CD14-positive monocyte (primary cell): ENCODE measurements at regions not wholly inside any gene's neighbourhood (a gene's known extent, or its start where the extent isn't known, plus 50 kb on each side); places are given as distances from the start of the nearest gene placed in this dataset.

Source experiments
- DNase-seq, 3 donors: peaks; one replicate each; pipeline ENCODE4 v3.0.0-alpha.2; 2011 to 2022
- H2AFZ ChIP-seq: 2 replicates; pipeline ENCODE4 v1.6.0; 2012; ENCODE audit warnings: mild to moderate bottlenecking, low read depth, low read length, inconsistent platforms; ENCODE audit not compliant: insufficient read depth, poor library complexity, severe bottlenecking
- H3K27ac ChIP-seq, 2 donors: 1 replicate in 1 of 2; 2 replicates in 1 of 2; pipeline ENCODE4 v1.5.1; 2012 to 2013; ENCODE audit warnings: low read length in 2 of 2, control low read depth in 1 of 2, inconsistent platforms in 1 of 2, low read depth in 1 of 2, mild to moderate bottlenecking in 1 of 2
- H3K27me3 ChIP-seq, 2 donors: one replicate each; pipeline versions ENCODE4 v1.6.0 to v1.6.1; 2011 to 2013; ENCODE audit warnings: low read length in 2 of 2; ENCODE audit not compliant: control insufficient read depth in 2 of 2, insufficient read depth in 2 of 2
- H3K36me3 ChIP-seq, 2 donors: replicated peaks in 1 of 2; 1 replicate in 1 of 2; 2 replicates in 1 of 2; pipeline versions ENCODE4 v1.5.1 to v1.6.1; 2012 to 2013; ENCODE audit warnings: low read length in 2 of 2, control low read depth in 1 of 2, inconsistent platforms in 1 of 2, mild to moderate bottlenecking in 1 of 2; ENCODE audit not compliant: insufficient read depth in 2 of 2, control insufficient read depth in 1 of 2
- H3K4me1 ChIP-seq, 2 donors: 1 replicate in 1 of 2; 2 replicates in 1 of 2; pipeline versions ENCODE4 v1.5.1 to v1.6.1; 2012 to 2013; ENCODE audit warnings: low read length in 2 of 2, control low read depth in 1 of 2, inconsistent platforms in 1 of 2, mild to moderate bottlenecking in 1 of 2, moderate library complexity in 1 of 2; ENCODE audit not compliant: insufficient read depth in 2 of 2, control insufficient read depth in 1 of 2
- H3K4me2 ChIP-seq: replicated peaks from 2 replicates; pipeline ENCODE3; 2012; ENCODE audit warnings: low read length, moderate library complexity, mild to moderate bottlenecking; ENCODE audit not compliant: poor library complexity, severe bottlenecking; ENCODE audit errors: extremely low read depth
- H3K4me3 ChIP-seq, 3 experiments: fragments of 200-600 bp in 1 of 3; sonication (generic) in 1 of 3; replicated peaks in 1 of 3; 1 replicate in 2 of 3; 2 replicates in 1 of 3; pipeline ENCODE4 v1.5.1; 2011 to 2013; ENCODE audit warnings: low read length in 3 of 3, mild to moderate bottlenecking in 3 of 3, control low read depth in 2 of 3, low read depth in 2 of 3, inconsistent platforms in 1 of 3, moderate library complexity in 1 of 3
- H3K79me2 ChIP-seq: 2 replicates; pipeline ENCODE4 v1.6.0; 2012; ENCODE audit warnings: mild to moderate bottlenecking, control low read depth, inconsistent platforms, low read length, moderate library complexity; ENCODE audit not compliant: insufficient read depth
- H3K9ac ChIP-seq: 2 replicates; pipeline ENCODE4 v1.6.0; 2017; ENCODE audit warnings: low read length, mild to moderate bottlenecking; ENCODE audit not compliant: insufficient read depth, poor library complexity, severe bottlenecking
- H3K9me3 ChIP-seq, 2 donors: replicated peaks in 1 of 2; 1 replicate in 1 of 2; 2 replicates in 1 of 2; pipeline versions ENCODE4 v1.5.1 to v1.6.1; 2012 to 2013; ENCODE audit warnings: low read length in 2 of 2, control low read depth in 1 of 2; ENCODE audit not compliant: control insufficient read depth in 1 of 2, insufficient read depth in 1 of 2
- H4K20me1 ChIP-seq: 2 replicates; pipeline ENCODE4 v1.6.0; 2012; ENCODE audit warnings: mild to moderate bottlenecking, low read length, control low read depth, moderate library complexity; ENCODE audit not compliant: insufficient read depth
- H3K27ac Mint-ChIP-seq, 7 donors: one replicate each; pipeline ENCODE4 v1.8.0; 2020; ENCODE audit warnings: mild to moderate bottlenecking in 7 of 7, mixed read lengths in 7 of 7, moderate library complexity in 6 of 7, inconsistent platforms in 2 of 7
- H3K27me3 Mint-ChIP-seq, 3 donors: one replicate each; pipeline ENCODE4 v1.8.0; 2021 to 2022; ENCODE audit warnings: low read depth in 3 of 3, mild to moderate bottlenecking in 3 of 3, mixed read lengths in 3 of 3, moderate library complexity in 3 of 3, inconsistent platforms in 1 of 3
- H3K36me3 Mint-ChIP-seq, 2 donors: one replicate each; pipeline ENCODE4 v1.8.0; 2020; ENCODE audit warnings: mixed read lengths in 2 of 2, inconsistent platforms in 1 of 2, mild to moderate bottlenecking in 1 of 2
- H3K4me1 Mint-ChIP-seq: one replicate; pipeline ENCODE4 v1.8.0; 2020; ENCODE audit warnings: mild to moderate bottlenecking, mixed read lengths
- H3K4me3 Mint-ChIP-seq, 2 donors: one replicate each; pipeline ENCODE4 v1.8.0; 2020; ENCODE audit warnings: mild to moderate bottlenecking in 2 of 2, mixed read lengths in 2 of 2, moderate library complexity in 1 of 2
- H3K9me3 Mint-ChIP-seq, 7 donors: one replicate each; pipeline ENCODE4 v1.8.0; 2020 to 2022; ENCODE audit warnings: mixed read lengths in 7 of 7, mild to moderate bottlenecking in 6 of 7, moderate library complexity in 6 of 7, inconsistent platforms in 2 of 7
- WGBS: methylation state at CpG from one replicate; pipeline ENCODE4 v1.1.5; 2013; ENCODE audit warnings: missing lambda C conversion rate; ENCODE audit not compliant: insufficient coverage; 5-methylcytosine and 5-hydroxymethylcytosine counted together
- intact Hi-C, 2 donors: fragments of 100-400 bp; cut with micrococcal nuclease; formaldehyde crosslinking; loops; one replicate each; pipeline versions ENCODE4 v1.15.0 to v1.15.1; 2023
- TF ChIP-seq, protein P1 (sequence below): fragments of 200-600 bp; IDR thresholded peaks from one replicate; pipeline ENCODE4 v1.8.0; 2022; ENCODE audit warnings: antibody characterized with exemption, mild to moderate bottlenecking

DNA sequence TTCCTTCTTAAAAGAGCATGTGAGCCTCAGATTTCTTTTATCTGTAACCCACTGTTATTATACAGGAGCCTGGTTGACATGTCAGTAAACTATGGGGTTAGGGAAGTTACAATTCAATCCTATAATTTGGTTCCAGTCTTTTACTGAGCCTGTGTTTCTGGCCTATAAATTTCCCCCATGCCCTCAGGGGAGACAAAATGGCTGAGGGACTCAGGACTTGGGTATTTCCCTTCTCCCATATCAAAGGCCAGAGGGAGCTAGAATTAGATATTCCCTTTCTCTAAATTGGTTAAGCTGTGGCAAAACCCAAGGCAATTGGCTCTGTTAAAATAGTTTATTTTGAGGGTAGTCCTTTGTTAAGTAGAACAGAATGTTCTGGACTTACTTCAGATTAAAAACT lies 823.2 kb downstream of the TLE1 start:
- Histone ChIP-seq H3K4me1 (no peaks in the 10 kb centered on the region), H3K9ac (no peak overlapping the region)

DNA sequence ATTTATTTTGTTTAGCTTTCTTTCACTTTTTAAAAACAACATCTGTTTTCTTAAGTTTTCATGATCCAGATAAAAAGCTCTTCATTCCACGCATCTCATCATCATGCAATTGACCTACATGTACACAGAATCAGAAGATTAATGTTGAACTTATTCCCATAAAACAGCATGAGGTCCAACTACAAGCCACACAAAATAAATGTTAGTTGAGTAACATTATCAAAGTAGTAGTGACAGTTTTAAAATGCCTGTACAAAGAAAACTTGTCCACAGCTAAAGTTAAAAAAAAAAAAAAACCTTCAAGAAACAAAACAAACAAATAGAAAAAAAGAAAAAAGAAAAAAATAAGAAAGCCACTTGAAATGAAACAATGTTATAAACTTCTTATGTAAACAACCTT lies 846.3 kb downstream of the TLE1 start:
- no peak overlapping the region for H3K9ac ChIP-seq
- Mint-ChIP-seq H3K36me3 (no peaks in the 10 kb centered on the region), H3K27me3 (no peaks in the 10 kb centered on the region), H3K9me3 (peaks cover 2 to 18% (median 8%) of the 10 kb centered on the region in 7 donors), H3K27ac (no peak overlapping the region), H3K4me1 (no peaks in the 10 kb centered on the region), H3K4me3 (no peak overlapping the region)
- H3K36me3 ChIP-seq, result no peaks in the 10 kb centered on the region
- no peak overlapping the region for H2AFZ ChIP-seq
- intact Hi-C loops, result no loop called here
- TF ChIP-seq, protein P1, sequence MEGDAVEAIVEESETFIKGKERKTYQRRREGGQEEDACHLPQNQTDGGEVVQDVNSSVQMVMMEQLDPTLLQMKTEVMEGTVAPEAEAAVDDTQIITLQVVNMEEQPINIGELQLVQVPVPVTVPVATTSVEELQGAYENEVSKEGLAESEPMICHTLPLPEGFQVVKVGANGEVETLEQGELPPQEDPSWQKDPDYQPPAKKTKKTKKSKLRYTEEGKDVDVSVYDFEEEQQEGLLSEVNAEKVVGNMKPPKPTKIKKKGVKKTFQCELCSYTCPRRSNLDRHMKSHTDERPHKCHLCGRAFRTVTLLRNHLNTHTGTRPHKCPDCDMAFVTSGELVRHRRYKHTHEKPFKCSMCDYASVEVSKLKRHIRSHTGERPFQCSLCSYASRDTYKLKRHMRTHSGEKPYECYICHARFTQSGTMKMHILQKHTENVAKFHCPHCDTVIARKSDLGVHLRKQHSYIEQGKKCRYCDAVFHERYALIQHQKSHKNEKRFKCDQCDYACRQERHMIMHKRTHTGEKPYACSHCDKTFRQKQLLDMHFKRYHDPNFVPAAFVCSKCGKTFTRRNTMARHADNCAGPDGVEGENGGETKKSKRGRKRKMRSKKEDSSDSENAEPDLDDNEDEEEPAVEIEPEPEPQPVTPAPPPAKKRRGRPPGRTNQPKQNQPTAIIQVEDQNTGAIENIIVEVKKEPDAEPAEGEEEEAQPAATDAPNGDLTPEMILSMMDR, result no peak
- H3K4me1 ChIP-seq, result no peaks in the 10 kb centered on the region
- H4K20me1 ChIP-seq, result no peaks in the 10 kb centered on the region
- no peak overlapping the region for H3K4me3 ChIP-seq
- no peak overlapping the region for H3K4me2 ChIP-seq
- no peak overlapping the region for H3K27ac ChIP-seq
- H3K27me3 ChIP-seq, result no peaks in the 10 kb centered on the region
- no peak for DNase-seq
- H3K9me3 ChIP-seq, result peaks cover 4 to 25% of the 10 kb centered on the region in 2 donors
- no peaks in the 10 kb centered on the region for H3K79me2 ChIP-seq
- WGBS, result no CpG with 5 or more reads among the region's 1 CpG

More for the DNA sequence above, 823.2 kb downstream of the TLE1 start:
- H3K36me3 Mint-ChIP-seq, result no peaks in the 10 kb centered on the region
- no peak for DNase-seq
- TF ChIP-seq, protein P1, result no peak
- no peaks in the 10 kb centered on the region for H3K36me3 ChIP-seq
- no peak overlapping the region for H3K4me2 ChIP-seq
- peaks cover 0 to 21% of the 10 kb centered on the region in 2 donors for H3K9me3 ChIP-seq
- H3K27ac ChIP-seq, result no peak overlapping the region
- no peaks in the 10 kb centered on the region for H4K20me1 ChIP-seq
- H3K4me3 Mint-ChIP-seq, result no peak overlapping the region
- H3K27me3 Mint-ChIP-seq, result no peaks in the 10 kb centered on the region
- H3K9me3 Mint-ChIP-seq, result peaks cover 1 to 12% (median 7%) of the 10 kb centered on the region in 7 donors
- no peaks in the 10 kb centered on the region for H3K79me2 ChIP-seq
- no peak overlapping the region for H3K4me3 ChIP-seq
- H3K27me3 ChIP-seq, result no peaks in the 10 kb centered on the region
- no peaks in the 10 kb centered on the region for H3K4me1 Mint-ChIP-seq
- intact Hi-C loops, result no loop called here
- no peak overlapping the region for H3K27ac Mint-ChIP-seq
- H2AFZ ChIP-seq, result no peak overlapping the region
